ENCODE measurements at regions not wholly inside any gene's neighbourhood (a gene's known extent, or its start where the extent isn't known, plus 50 kb on each side); places are given as distances from the start of the nearest gene placed in this dataset.
"Not testable (repeated sequence)": the region's sequence is repeated elsewhere in the genome, so short reads cannot be mapped to it uniquely, and the experiment has no call there.

GRCh38 chr6:119942078-119942752 is 592.7 kb upstream of the MAN1A1 start:
- WGBS (ENCODE audit: extremely low coverage, insufficient coverage, low lambda C conversion rate): no CpG with 5 or more reads among the region's 3 CpGs
- Histone ChIP-seq H3K27me3 (ENCODE audit: insufficient read depth, low read length, poor library complexity) (no peaks in the 10 kb centered on the region), H3K79me1 (ENCODE audit: low read length) (no peaks in the 10 kb centered on the region), H3K4me3 (ENCODE audit: low read length) (no peak overlapping the region), H2BK5ac (ENCODE audit: low read length) (no peak overlapping the region), H3K4ac (ENCODE audit: low read depth, low read length) (no peak overlapping the region), H3K4me2 (ENCODE audit: low read length) (no peak overlapping the region), H4K8ac (ENCODE audit: low read depth, low read length) (no peak overlapping the region), H3K18ac (ENCODE audit: low read length) (no peak overlapping the region), H2AK5ac (ENCODE audit: low read length) (no peak overlapping the region), H3K27ac (ENCODE audit: low read depth, low read length) (no peak overlapping the region), H3K23ac (ENCODE audit: low read length) (no peak overlapping the region), H2BK120ac (ENCODE audit: low read depth, low read length) (no peak overlapping the region), H3K36me3 (ENCODE audit: control insufficient read depth, insufficient read depth, low read length) (no peaks in the 10 kb centered on the region), H3K79me2 (ENCODE audit: control insufficient read depth, insufficient read depth, low read length) (no peaks in the 10 kb centered on the region), H2BK15ac (replicated peaks; ENCODE audit: low read depth) (no peak overlapping the region), H4K5ac (ENCODE audit: low read length) (no peak overlapping the region), H3K4me1 (ENCODE audit: control insufficient read depth, low read depth, low read length) (no peaks in the 10 kb centered on the region), H3K9ac (ENCODE audit: low read length) (no peak overlapping the region), H3K56ac (ENCODE audit: low read length) (no peak overlapping the region)
- peak; percentile 14 for DNase-seq

- Histone ChIP-seq H3K23ac (ENCODE audit: low read length) (no peak overlapping the region), H2BK15ac (replicated peaks; ENCODE audit: low read depth) (no peak overlapping the region), H3K79me2 (ENCODE audit: control insufficient read depth, insufficient read depth, low read length) (no peaks in the 10 kb centered on the region), H3K27ac (ENCODE audit: low read depth, low read length) (no peak overlapping the region), H3K36me3 (ENCODE audit: control insufficient read depth, insufficient read depth, low read length) (no peaks in the 10 kb centered on the region), H3K4me1 (ENCODE audit: control insufficient read depth, low read depth, low read length) (no peaks in the 10 kb centered on the region), H2AK5ac (ENCODE audit: low read length) (no peak overlapping the region), H3K18ac (ENCODE audit: low read length) (no peak overlapping the region), H2BK5ac (ENCODE audit: low read length) (no peak overlapping the region), H4K8ac (ENCODE audit: low read depth, low read length) (no peak overlapping the region), H2BK120ac (ENCODE audit: low read depth, low read length) (no peak overlapping the region), H3K4me2 (ENCODE audit: low read length) (no peak overlapping the region), H3K4me3 (ENCODE audit: low read length) (no peak overlapping the region), H4K5ac (ENCODE audit: low read length) (no peak overlapping the region), H3K79me1 (ENCODE audit: low read length) (no peaks in the 10 kb centered on the region), H3K56ac (ENCODE audit: low read length) (no peak overlapping the region), H3K9ac (ENCODE audit: low read length) (no peak overlapping the region), H3K27me3 (ENCODE audit: insufficient read depth, low read length, poor library complexity) (no peaks in the 10 kb centered on the region), H3K4ac (ENCODE audit: low read depth, low read length) (no peak overlapping the region)
- DNase-seq: no peak
- WGBS (ENCODE audit: extremely low coverage, insufficient coverage, low lambda C conversion rate): no CpG with 5 or more reads among the region's 1 CpG
These were observed 589.2 kb upstream of the MAN1A1 start for GRCh38 chr6:119938752-119939151.

GRCh38 chr6:119934816-119935215 is 585.3 kb upstream of the MAN1A1 start:
- no peaks in the 10 kb centered on the region for H3K36me3 ChIP-seq (ENCODE audit: control insufficient read depth, insufficient read depth, low read length)
- H3K27me3 ChIP-seq (ENCODE audit: insufficient read depth, low read length, poor library complexity): no peaks in the 10 kb centered on the region
- H3K4ac ChIP-seq (ENCODE audit: low read depth, low read length): no peak overlapping the region
- WGBS (ENCODE audit: extremely low coverage, insufficient coverage, low lambda C conversion rate): no CpG with 5 or more reads among the region's 1 CpG
- no peak overlapping the region for H3K4me2 ChIP-seq (ENCODE audit: low read length)
- H2BK5ac ChIP-seq (ENCODE audit: low read length): no peak overlapping the region
- no peak overlapping the region for H4K8ac ChIP-seq (ENCODE audit: low read depth, low read length)
- no peak for DNase-seq
- H3K4me3 ChIP-seq (ENCODE audit: low read length): no peak overlapping the region
- H3K79me2 ChIP-seq (ENCODE audit: control insufficient read depth, insufficient read depth, low read length): no peaks in the 10 kb centered on the region
- no peak overlapping the region for H3K9ac ChIP-seq (ENCODE audit: low read length)
- no peak overlapping the region for H3K23ac ChIP-seq (ENCODE audit: low read length)
- no peak overlapping the region for H3K27ac ChIP-seq (ENCODE audit: low read depth, low read length)
- H2AK5ac ChIP-seq (ENCODE audit: low read length): no peak overlapping the region
- no peak overlapping the region for H3K18ac ChIP-seq (ENCODE audit: low read length)
- H2BK120ac ChIP-seq (ENCODE audit: low read depth, low read length): no peak overlapping the region
- H2BK15ac ChIP-seq (replicated peaks; ENCODE audit: low read depth): no peak overlapping the region
- H3K79me1 ChIP-seq (ENCODE audit: low read length): no peaks in the 10 kb centered on the region
- H3K56ac ChIP-seq (ENCODE audit: low read length): no peak overlapping the region
- no peak overlapping the region for H4K5ac ChIP-seq (ENCODE audit: low read length)
- no peaks in the 10 kb centered on the region for H3K4me1 ChIP-seq (ENCODE audit: control insufficient read depth, low read depth, low read length)

GRCh38 chr6:119929121-119929520 is 579.6 kb upstream of the MAN1A1 start:
- H2BK120ac ChIP-seq (ENCODE audit: low read depth, low read length): no peak overlapping the region
- H3K36me3 ChIP-seq (ENCODE audit: control insufficient read depth, insufficient read depth, low read length): no peaks in the 10 kb centered on the region
- no peak overlapping the region for H3K27ac ChIP-seq (ENCODE audit: low read depth, low read length)
- no CpG with 5 or more reads among the region's 2 CpGs for WGBS (ENCODE audit: extremely low coverage, insufficient coverage, low lambda C conversion rate)
- no peak overlapping the region for H2BK5ac ChIP-seq (ENCODE audit: low read length)
- H3K4me3 ChIP-seq (ENCODE audit: low read length): no peak overlapping the region
- no peak overlapping the region for H2BK15ac ChIP-seq (replicated peaks; ENCODE audit: low read depth)
- no peak overlapping the region for H4K8ac ChIP-seq (ENCODE audit: low read depth, low read length)
- H3K79me1 ChIP-seq (ENCODE audit: low read length): no peaks in the 10 kb centered on the region
- no peak overlapping the region for H3K9ac ChIP-seq (ENCODE audit: low read length)
- H3K56ac ChIP-seq (ENCODE audit: low read length): no peak overlapping the region
- H2AK5ac ChIP-seq (ENCODE audit: low read length): no peak overlapping the region
- no peak overlapping the region for H3K23ac ChIP-seq (ENCODE audit: low read length)
- no peaks in the 10 kb centered on the region for H3K4me1 ChIP-seq (ENCODE audit: control insufficient read depth, low read depth, low read length)
- no peak overlapping the region for H4K5ac ChIP-seq (ENCODE audit: low read length)
- H3K18ac ChIP-seq (ENCODE audit: low read length): no peak overlapping the region
- H3K4ac ChIP-seq (ENCODE audit: low read depth, low read length): no peak overlapping the region
- no peak for DNase-seq
- H3K27me3 ChIP-seq (ENCODE audit: insufficient read depth, low read length, poor library complexity): no peaks in the 10 kb centered on the region
- no peaks in the 10 kb centered on the region for H3K79me2 ChIP-seq (ENCODE audit: control insufficient read depth, insufficient read depth, low read length)
- no peak overlapping the region for H3K4me2 ChIP-seq (ENCODE audit: low read length)

GRCh38 chr6:119924888-119925287 is 575.3 kb upstream of the MAN1A1 start:
- not testable (repeated sequence) for DNase-seq; H3K79me1 ChIP-seq (ENCODE audit: low read length); H2BK120ac ChIP-seq (ENCODE audit: low read depth, low read length); H3K4me3 ChIP-seq (ENCODE audit: low read length); H3K36me3 ChIP-seq (ENCODE audit: control insufficient read depth, insufficient read depth, low read length); H3K18ac ChIP-seq (ENCODE audit: low read length); H3K9ac ChIP-seq (ENCODE audit: low read length); H3K27ac ChIP-seq (ENCODE audit: low read depth, low read length); H3K4me2 ChIP-seq (ENCODE audit: low read length); H3K4me1 ChIP-seq (ENCODE audit: control insufficient read depth, low read depth, low read length); H3K23ac ChIP-seq (ENCODE audit: low read length); H2AK5ac ChIP-seq (ENCODE audit: low read length); H3K27me3 ChIP-seq (ENCODE audit: insufficient read depth, low read length, poor library complexity); H3K4ac ChIP-seq (ENCODE audit: low read depth, low read length); H2BK15ac ChIP-seq (replicated peaks; ENCODE audit: low read depth); H3K79me2 ChIP-seq (ENCODE audit: control insufficient read depth, insufficient read depth, low read length); H2BK5ac ChIP-seq (ENCODE audit: low read length); H3K56ac ChIP-seq (ENCODE audit: low read length); H4K8ac ChIP-seq (ENCODE audit: low read depth, low read length); H4K5ac ChIP-seq (ENCODE audit: low read length)
- WGBS (ENCODE audit: extremely low coverage, insufficient coverage, low lambda C conversion rate): no CpG with 5 or more reads among the region's 3 CpGs

- whole genome bisulfite sequencing (ENCODE audit: extremely low coverage, insufficient coverage, low lambda C conversion rate): no CpG with 5 or more reads among the region's 2 CpGs
These were observed 573.3 kb upstream of the MAN1A1 start for GRCh38 chr6:119922814-119923213.

More at GRCh38 chr6:119922814-119923213, 573.3 kb upstream of the MAN1A1 start:
- DNase-seq: no peak
- Histone ChIP-seq H3K4me2 (ENCODE audit: low read length) (no peak overlapping the region), H3K27me3 (ENCODE audit: insufficient read depth, low read length, poor library complexity) (no peaks in the 10 kb centered on the region), H2BK120ac (ENCODE audit: low read depth, low read length) (no peak overlapping the region), H3K18ac (ENCODE audit: low read length) (no peak overlapping the region), H3K23ac (ENCODE audit: low read length) (no peak overlapping the region), H2BK15ac (replicated peaks; ENCODE audit: low read depth) (no peak overlapping the region), H3K9ac (ENCODE audit: low read length) (no peak overlapping the region), H2AK5ac (ENCODE audit: low read length) (no peak overlapping the region), H4K5ac (ENCODE audit: low read length) (no peak overlapping the region), H3K79me2 (ENCODE audit: control insufficient read depth, insufficient read depth, low read length) (no peaks in the 10 kb centered on the region), H3K56ac (ENCODE audit: low read length) (no peak overlapping the region), H3K36me3 (ENCODE audit: control insufficient read depth, insufficient read depth, low read length) (no peaks in the 10 kb centered on the region), H3K4ac (ENCODE audit: low read depth, low read length) (no peak overlapping the region), H3K27ac (ENCODE audit: low read depth, low read length) (no peak overlapping the region), H3K4me1 (ENCODE audit: control insufficient read depth, low read depth, low read length) (no peaks in the 10 kb centered on the region), H2BK5ac (ENCODE audit: low read length) (no peak overlapping the region), H4K8ac (ENCODE audit: low read depth, low read length) (no peak overlapping the region), H3K4me3 (ENCODE audit: low read length) (no peak overlapping the region), H3K79me1 (ENCODE audit: low read length) (no peaks in the 10 kb centered on the region)

Measured in mesendoderm (in vitro differentiated cells).